ENCODE measurements at regions not wholly inside any gene's neighbourhood (a gene's known extent, or its start where the extent isn't known, plus 50 kb on each side); places are given as distances from the start of the nearest gene placed in this dataset.

- TF ChIP-seq CTCF (IDR thresholded peaks at IDR 0.05): no peak
- TF ChIP-seq POLR2A (IDR thresholded peaks at IDR 0.05): no peak
Observed at GRCh38 chr18:72161691-72162090, 382.5 kb downstream of the CBLN2 start.
